OCI-M1 (cell line): ENCODE measurements at regions not wholly inside any gene's neighbourhood (a gene's known extent, or its start where the extent isn't known, plus 50 kb on each side); places are given as distances from the start of the nearest gene placed in this dataset.
A peak's percentile ranks its signal among the peaks of the same experiment; 100 is the strongest.
"Not testable (repeated sequence)": the region's sequence is repeated elsewhere in the genome, so short reads cannot be mapped to it uniquely, and the experiment has no call there.

ENCODE experiments used
- DNase-seq: peaks from one replicate; lab custom pipeline; 2025; lab: John Stamatoyannopoulos, UW

- DNase-seq: no peak
Measured at GRCh38 chr4:84003046-84003445, 467.1 kb downstream of the GPAT3 start.

GRCh38 chr4:84001876-84002569, 466.1 kb downstream of the GPAT3 start:
- DNase-seq: no peak

- no peak for DNase-seq
Measured at GRCh38 chr4:83996254-83996653, 460.3 kb downstream of the GPAT3 start.

- DNase-seq: no peak
Measured at GRCh38 chr4:83993774-83994173, 457.9 kb downstream of the GPAT3 start.

- DNase-seq: no peak
Measured at GRCh38 chr4:83989835-83990234, 453.9 kb downstream of the GPAT3 start.

- DNase-seq: no peak
Measured at GRCh38 chr4:83981156-83981555, 445.2 kb downstream of the GPAT3 start.

GRCh38 chr4:83979773-83980172, 443.9 kb downstream of the GPAT3 start:
- no peak for DNase-seq

- no peak for DNase-seq
Measured at GRCh38 chr4:83974111-83974780, 438.3 kb downstream of the GPAT3 start.

- DNase-seq: peak; percentile 43
Measured at GRCh38 chr4:83964996-83965541, 429.2 kb downstream of the GPAT3 start.

GRCh38 chr4:83962492-83962891, 426.6 kb downstream of the GPAT3 start:
- DNase-seq: no peak

- DNase-seq: peak; percentile 49
Measured at GRCh38 chr4:83961575-83961974, 425.7 kb downstream of the GPAT3 start.

- DNase-seq: no peak
Measured at GRCh38 chr4:83959160-83959559, 423.3 kb downstream of the GPAT3 start.

GRCh38 chr4:83947830-83948193, 411.9 kb downstream of the GPAT3 start:
- DNase-seq: no peak

GRCh38 chr4:83947125-83947829, 411.4 kb downstream of the GPAT3 start:
- no peak for DNase-seq

- not testable (repeated sequence) for DNase-seq
Measured at GRCh38 chr4:83943691-83944090, 407.8 kb downstream of the GPAT3 start.

- DNase-seq: no peak
Measured at GRCh38 chr4:83932750-83933391, 397.0 kb downstream of the GPAT3 start.

GRCh38 chr4:83931659-83932438, 395.9 kb downstream of the GPAT3 start:
- no peak for DNase-seq

GRCh38 chr4:83929550-83929949, 393.6 kb downstream of the GPAT3 start:
- no peak for DNase-seq

GRCh38 chr4:83926950-83927349, 391.0 kb downstream of the GPAT3 start:
- no peak for DNase-seq

- DNase-seq: no peak
Measured at GRCh38 chr4:83923341-83923740, 387.4 kb downstream of the GPAT3 start.

GRCh38 chr4:83922402-83922801, 386.5 kb downstream of the GPAT3 start:
- DNase-seq: no peak

GRCh38 chr4:83921124-83921523, 385.2 kb downstream of the GPAT3 start:
- DNase-seq: no peak
